MCF 10A (cell line): ENCODE measurements at regions not wholly inside any gene's neighbourhood (a gene's known extent, or its start where the extent isn't known, plus 50 kb on each side); places are given as distances from the start of the nearest gene placed in this dataset.

ENCODE experiments used
- BruUV-seq: library from RNA; stranded (reverse); fragments of 400-500 nt; replicated peaks from 2 replicates; lab custom pipeline; 2021; lab: Mats Ljungman, UMichigan
- CTCF ChIA-PET: fragments of 300-600 bp; sonication (Branson Sonifier 250); formaldehyde crosslinking; extraction: SDS; loops from one replicate; lab custom pipeline; 2021; ENCODE audit warnings: antibody characterized with exemption, inconsistent platforms; lab: Yijun Ruan, JAX
- POLR2A ChIA-PET: fragments of 300-600, 350-650 bp; sonication (Branson Sonifier 250); formaldehyde crosslinking; extraction: SDS; loops from one replicate; lab custom pipeline; 2020; ENCODE audit warnings: antibody characterized with exemption, inconsistent platforms; lab: Yijun Ruan, JAX
- DNase-seq: peaks from one replicate; pipeline ENCODE4 v3.0.0-alpha.2; 2018; ENCODE audit not compliant: unreplicated experiment
- H3K27ac Mint-ChIP-seq: one replicate; pipeline ENCODE4 v1.8.0; 2022; ENCODE audit warnings: mild to moderate bottlenecking, low read depth, mixed read lengths; ENCODE audit not compliant: unreplicated experiment
- H3K27me3 Mint-ChIP-seq: one replicate; pipeline ENCODE4 v1.8.0; 2022; ENCODE audit warnings: mixed read lengths; ENCODE audit not compliant: insufficient read depth, unreplicated experiment
- H3K36me3 Mint-ChIP-seq: one replicate; pipeline ENCODE4 v1.8.0; 2022; ENCODE audit warnings: mild to moderate bottlenecking, moderate library complexity, mixed read lengths; ENCODE audit not compliant: insufficient read depth, unreplicated experiment
- H3K4me1 Mint-ChIP-seq: one replicate; pipeline ENCODE4 v1.8.0; 2022; ENCODE audit warnings: mixed read lengths; ENCODE audit not compliant: insufficient read depth, unreplicated experiment
- H3K4me3 Mint-ChIP-seq: one replicate; pipeline ENCODE4 v1.8.0; 2022; ENCODE audit warnings: mild to moderate bottlenecking, moderate library complexity, mixed read lengths; ENCODE audit not compliant: unreplicated experiment
- H3K9me3 Mint-ChIP-seq: one replicate; pipeline ENCODE4 v1.8.0; 2022; ENCODE audit warnings: mixed read lengths; ENCODE audit not compliant: unreplicated experiment
- intact Hi-C: fragments of 100-400 bp; cut with micrococcal nuclease; formaldehyde crosslinking; loops from 2 replicates; pipeline ENCODE4 v1.14.1; 2022
- TF ChIP-seq, protein P1 (sequence below): fragments of 200-600 bp; IDR thresholded peaks from one replicate; pipeline ENCODE4 v1.8.0; 2022; ENCODE audit warnings: antibody characterized with exemption, mild to moderate bottlenecking; ENCODE audit not compliant: unreplicated experiment

DNA sequence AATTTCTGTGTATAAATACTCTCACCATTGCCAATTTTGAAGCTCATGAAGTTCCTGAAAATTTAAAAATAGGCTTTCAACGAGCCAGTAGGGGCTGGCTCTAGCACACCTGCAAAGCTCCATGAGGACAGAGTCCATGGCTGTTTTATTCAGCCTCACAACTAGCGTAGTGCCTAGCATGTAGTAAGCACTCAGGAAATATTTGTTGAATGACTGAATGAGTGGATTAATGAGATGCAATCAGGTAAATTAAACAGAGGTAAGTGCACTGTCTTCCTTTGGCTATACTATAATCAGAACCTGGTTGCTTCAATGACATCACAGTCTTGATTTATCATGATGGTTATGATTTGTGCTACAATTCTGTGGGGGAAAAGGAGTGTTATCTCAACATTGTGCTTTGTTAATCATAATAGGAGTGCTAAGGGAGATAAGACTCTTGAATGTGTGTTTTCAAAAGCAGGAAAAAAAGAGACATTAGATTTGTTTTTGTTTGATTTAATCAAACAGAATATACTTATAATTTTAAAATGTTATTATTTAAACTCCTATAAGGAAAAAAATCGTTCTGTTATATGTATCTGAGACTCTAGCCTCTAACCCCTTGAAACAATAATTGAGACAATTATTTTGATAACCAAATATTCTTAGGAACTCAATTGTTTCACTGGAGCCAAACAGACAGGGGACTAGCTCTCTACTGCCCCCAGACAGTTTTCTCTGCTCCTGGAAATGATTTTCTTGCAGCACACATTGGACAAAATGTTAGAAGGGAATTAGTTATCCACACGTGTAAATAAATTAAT, 171.7 kb upstream of the ATP11B start:
- Mint-ChIP-seq H3K4me1 (peaks cover 30% of the 10 kb centered on the region), H3K27ac (no peak overlapping the region), H3K9me3 (peaks cover 12% of the 10 kb centered on the region), H3K27me3 (no peaks in the 10 kb centered on the region), H3K36me3 (no peaks in the 10 kb centered on the region), H3K4me3 (no peak overlapping the region)
- ChIA-PET CTCF (interaction anchor here (0.5 to 2.3 kb wide), 9 partner anchors 11 to 915 kb away, joined by 3 to 13 read pairs (median 3); no protein-coding TSS in a partner anchor), POLR2A (interaction anchor here (0.7 kb wide), 1 partner anchor 132 kb away, joined by 3 read pairs; no protein-coding TSS in a partner anchor)
- DNase-seq, result no peak
- no TSS peak for BruUV-seq
- TF ChIP-seq, protein P1, sequence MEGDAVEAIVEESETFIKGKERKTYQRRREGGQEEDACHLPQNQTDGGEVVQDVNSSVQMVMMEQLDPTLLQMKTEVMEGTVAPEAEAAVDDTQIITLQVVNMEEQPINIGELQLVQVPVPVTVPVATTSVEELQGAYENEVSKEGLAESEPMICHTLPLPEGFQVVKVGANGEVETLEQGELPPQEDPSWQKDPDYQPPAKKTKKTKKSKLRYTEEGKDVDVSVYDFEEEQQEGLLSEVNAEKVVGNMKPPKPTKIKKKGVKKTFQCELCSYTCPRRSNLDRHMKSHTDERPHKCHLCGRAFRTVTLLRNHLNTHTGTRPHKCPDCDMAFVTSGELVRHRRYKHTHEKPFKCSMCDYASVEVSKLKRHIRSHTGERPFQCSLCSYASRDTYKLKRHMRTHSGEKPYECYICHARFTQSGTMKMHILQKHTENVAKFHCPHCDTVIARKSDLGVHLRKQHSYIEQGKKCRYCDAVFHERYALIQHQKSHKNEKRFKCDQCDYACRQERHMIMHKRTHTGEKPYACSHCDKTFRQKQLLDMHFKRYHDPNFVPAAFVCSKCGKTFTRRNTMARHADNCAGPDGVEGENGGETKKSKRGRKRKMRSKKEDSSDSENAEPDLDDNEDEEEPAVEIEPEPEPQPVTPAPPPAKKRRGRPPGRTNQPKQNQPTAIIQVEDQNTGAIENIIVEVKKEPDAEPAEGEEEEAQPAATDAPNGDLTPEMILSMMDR, result peak; percentile 18
- intact Hi-C loops, result no loop called here

- H3K36me3 Mint-ChIP-seq, result no peaks in the 10 kb centered on the region
- no peak for DNase-seq
- H3K27ac Mint-ChIP-seq, result no peak overlapping the region
- POLR2A ChIA-PET, result interaction anchor here (0.7 kb wide), 1 partner anchor 132 kb away, joined by 3 read pairs; no protein-coding TSS in a partner anchor
- no TSS peak for BruUV-seq
- H3K9me3 Mint-ChIP-seq, result peaks cover 12% of the 10 kb centered on the region
- TF ChIP-seq, protein P1, result no peak
- CTCF ChIA-PET, result interaction anchor here (0.6 to 2.3 kb wide), 6 partner anchors 15 to 914 kb away, joined by 3 to 13 read pairs (median 4); no protein-coding TSS in a partner anchor
- H3K4me3 Mint-ChIP-seq, result no peak overlapping the region
- intact Hi-C loops, result no loop called here
- H3K27me3 Mint-ChIP-seq, result no peaks in the 10 kb centered on the region
- peaks cover 30% of the 10 kb centered on the region for H3K4me1 Mint-ChIP-seq
These were observed 171.1 kb upstream of the ATP11B start for GRCh38 chr3:182622241-182622545.

- no TSS peak for BruUV-seq
- TF ChIP-seq, protein P1, result no peak
- no peaks in the 10 kb centered on the region for H3K36me3 Mint-ChIP-seq
- peaks cover 24% of the 10 kb centered on the region for H3K4me1 Mint-ChIP-seq
- no peak for DNase-seq
- H3K27ac Mint-ChIP-seq, result no peak overlapping the region
- H3K27me3 Mint-ChIP-seq, result no peaks in the 10 kb centered on the region
- ChIA-PET CTCF (interaction anchor here (0.9 to 1.2 kb wide), 5 partner anchors 57 to 925 kb away, joined by 3 to 4 read pairs (median 3); no protein-coding TSS in a partner anchor), POLR2A (interaction anchor here (0.7 to 1.4 kb wide), 7 partner anchors 10 to 541 kb away, joined by 3 to 5 read pairs (median 3); no protein-coding TSS in a partner anchor)
- H3K9me3 Mint-ChIP-seq, result peaks cover 12% of the 10 kb centered on the region
- no peak overlapping the region for H3K4me3 Mint-ChIP-seq
- intact Hi-C loops, result no loop called here
These were observed 166.5 kb upstream of the ATP11B start for GRCh38 chr3:182626484-182627467.
